Head of caudate nucleus (tissue), 42 donors: ENCODE measurements at regions not wholly inside any gene's neighbourhood (a gene's known extent, or its start where the extent isn't known, plus 50 kb on each side); places are given as distances from the start of the nearest gene placed in this dataset.
"Not testable (repeated sequence)": the region's sequence is repeated elsewhere in the genome, so short reads cannot be mapped to it uniquely, and the experiment has no call there.

Source experiments
- DNase-seq, 42 donors: peaks; one replicate each; pipeline versions ENCODE4 v3.0.0 to v3.0.0-alpha.2; 2020 to 2021; ENCODE audit warnings: mixed read lengths in 7 of 42
- intact Hi-C: fragments of 100-400 bp; cut with DNase I; formaldehyde crosslinking; loops from one replicate; pipeline ENCODE4 v1.15.0; 2022

GRCh38 chr10:86579883-86580520 lies 58.4 kb upstream of the WAPL start:
- intact Hi-C loops: no loop called here
- DNase-seq: peak in 24 of 42 donors; percentile 13 to 64 (median 39)

DNA sequence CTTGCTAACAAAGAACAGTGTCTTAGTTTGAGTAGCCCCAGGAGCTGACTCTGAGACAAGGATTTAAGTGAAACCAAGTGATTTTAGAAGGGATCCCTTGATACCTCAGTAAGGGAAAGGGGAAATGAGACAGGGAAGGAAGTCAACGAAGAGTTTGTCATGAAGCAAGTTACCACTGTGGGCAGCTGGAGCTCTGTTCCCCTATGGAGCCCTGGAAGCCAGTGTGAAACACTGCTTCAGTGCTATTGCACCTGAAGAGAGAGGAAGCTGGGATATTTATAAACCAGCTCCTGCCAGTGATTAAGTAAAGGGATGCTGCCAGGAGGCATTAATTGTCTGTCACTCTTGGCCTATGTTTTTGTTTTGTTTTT lies 58.9 kb upstream of the WAPL start:
- peak in 4 of 42 donors; percentile 12 to 20 (median 15) for DNase-seq
- intact Hi-C loops: no loop called here

DNA sequence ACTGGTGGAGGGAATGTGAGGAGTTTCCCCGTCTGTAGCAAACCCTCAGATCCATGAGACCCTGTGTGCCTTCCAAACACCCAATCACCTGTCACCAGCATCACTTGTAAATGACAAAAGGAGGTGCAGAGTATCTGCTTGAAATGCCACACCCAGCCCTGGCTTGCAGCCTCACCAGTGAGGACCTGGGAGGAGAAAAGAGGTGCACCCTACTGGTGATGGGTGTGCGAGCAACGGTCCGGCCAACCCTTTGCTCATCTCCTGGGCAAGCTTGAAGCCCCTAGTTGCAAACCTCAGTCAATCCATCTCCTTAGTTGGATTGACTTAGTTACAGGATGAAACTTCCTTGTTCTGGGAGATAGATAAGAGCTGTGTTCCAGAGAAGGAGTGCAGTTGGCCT lies 62.4 kb upstream of the WAPL start:
- peak in 10 of 42 donors; percentile 9 to 53 (median 26) for DNase-seq
- intact Hi-C loops: loop anchor here (2.0 kb wide), 1 partner anchor 183 kb away; no protein-coding TSS in a partner anchor

DNA sequence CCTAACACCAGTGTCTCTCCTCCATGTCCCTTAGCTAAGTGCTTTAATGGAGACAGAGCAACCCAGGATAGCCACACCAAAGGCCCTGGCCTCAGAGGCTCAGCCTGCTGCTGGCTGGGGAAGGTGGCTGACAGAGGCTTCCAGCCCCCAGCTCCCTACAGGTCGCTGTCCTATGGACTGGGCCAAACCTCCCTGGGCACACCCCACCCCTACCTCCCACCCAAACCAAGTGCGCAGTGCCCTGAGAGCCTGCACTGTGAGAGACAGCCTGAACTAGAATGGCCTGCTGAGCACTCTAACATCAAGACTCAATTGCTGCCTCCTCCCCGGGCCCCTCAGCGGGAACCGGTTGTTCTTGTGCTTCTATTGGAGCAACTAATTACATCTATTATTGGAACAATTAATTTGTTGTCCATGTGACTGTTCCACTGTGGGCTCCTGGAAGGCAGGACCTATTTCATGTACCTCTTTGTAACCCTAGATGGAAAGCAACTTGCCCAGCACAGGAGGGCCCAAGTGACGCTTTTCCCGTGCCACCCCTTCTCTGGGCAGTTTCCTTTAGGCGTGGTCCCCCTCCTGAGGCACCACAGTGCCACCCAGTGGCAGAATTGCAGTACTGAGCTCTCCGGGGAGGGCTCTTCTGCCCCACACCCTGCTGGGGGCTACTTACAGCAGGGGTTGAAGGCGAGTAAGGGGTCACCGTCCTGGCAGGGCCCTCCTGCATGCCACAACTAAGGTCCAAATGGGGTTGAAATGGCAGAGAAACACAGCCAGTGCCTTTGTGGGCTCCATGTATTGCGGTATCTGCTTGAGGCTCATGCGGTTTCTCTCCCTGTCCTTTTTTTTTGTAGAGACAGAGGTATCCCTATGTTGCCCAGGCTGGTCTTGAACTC lies 63.7 kb upstream of the WAPL start:
- intact Hi-C loops: loop anchor here (2.0 kb wide), 1 partner anchor 184 kb away; no protein-coding TSS in a partner anchor
- peak; percentile 55 to 91 (median 77) for DNase-seq

GRCh38 chr10:86586516-86586915 lies 64.9 kb upstream of the WAPL start:
- DNase-seq: peak in 41 of 42 donors; percentile 11 to 84 (median 58)
- intact Hi-C loops: no loop called here

DNA sequence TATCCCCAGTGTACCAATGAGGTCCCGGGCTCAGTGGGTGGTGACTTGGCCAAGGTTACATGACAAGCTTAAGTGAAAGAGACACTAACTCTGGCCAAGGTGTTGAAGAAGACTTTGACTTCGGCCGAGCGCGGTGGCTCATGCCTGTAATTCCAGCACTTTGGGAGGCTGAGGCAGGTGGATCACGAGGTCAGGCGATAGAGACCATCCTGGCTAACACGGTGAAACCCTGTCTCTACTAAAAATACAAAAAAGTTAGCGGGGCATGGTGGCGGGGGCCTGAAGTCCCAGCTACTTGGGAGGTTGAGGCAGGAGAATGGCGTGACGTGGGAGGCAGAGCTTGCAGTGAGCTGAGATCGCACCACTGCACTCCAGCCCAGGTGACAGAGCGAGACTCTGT lies 65.6 kb upstream of the OPN4 start:
- DNase-seq: peak in 1 of 42 donors; percentile 22
- intact Hi-C loops: not testable (repeated sequence)

DNA sequence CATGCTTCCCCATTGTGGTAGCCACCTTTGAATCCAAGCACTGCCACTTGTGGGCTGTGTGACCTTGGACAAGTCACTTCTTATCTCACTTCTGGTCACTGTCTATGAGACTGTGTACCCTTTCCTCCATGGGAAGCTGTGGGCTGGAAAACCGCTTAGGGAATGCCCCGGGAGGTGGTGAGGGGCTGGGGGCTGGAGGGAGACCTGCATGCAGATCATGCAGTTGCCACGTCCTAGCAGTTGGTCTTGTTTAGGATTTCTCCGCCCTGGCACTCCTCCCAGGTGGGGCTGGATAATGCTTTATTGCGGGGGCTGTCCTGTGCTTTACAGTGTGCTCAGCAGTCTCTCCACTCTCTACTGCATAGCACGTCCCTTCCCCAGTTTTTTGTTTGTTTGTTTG lies 62.9 kb upstream of the OPN4 start:
- intact Hi-C loops: no loop called here
- DNase-seq: peak in 2 of 42 donors; percentile 9 to 26

- intact Hi-C loops: no loop called here
- no peak for DNase-seq
Observed at GRCh38 chr10:86592413-86592812, 61.9 kb upstream of the OPN4 start.

DNA sequence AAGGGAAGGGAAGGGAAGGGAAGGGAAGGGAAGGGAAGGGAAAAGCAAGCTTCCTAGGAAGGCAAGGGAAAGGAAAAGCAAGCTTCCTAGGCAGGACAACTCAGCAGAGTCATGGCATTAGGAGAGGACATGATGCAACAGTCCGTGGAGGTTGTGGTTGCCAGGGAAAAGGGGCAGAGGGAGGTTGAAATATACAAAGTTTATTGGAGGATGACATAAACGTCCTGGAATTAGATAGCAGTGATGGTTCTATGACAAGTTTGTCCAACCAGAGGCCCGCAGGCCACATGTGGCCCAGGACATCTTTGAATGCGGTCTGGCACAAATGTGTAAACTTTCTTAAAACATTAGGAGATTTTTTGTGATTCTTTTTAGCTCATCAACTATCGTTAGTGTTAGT lies 59.8 kb upstream of the OPN4 start:
- DNase-seq: peak in 2 of 42 donors; percentile 0 to 10
- intact Hi-C loops: no loop called here

DNA sequence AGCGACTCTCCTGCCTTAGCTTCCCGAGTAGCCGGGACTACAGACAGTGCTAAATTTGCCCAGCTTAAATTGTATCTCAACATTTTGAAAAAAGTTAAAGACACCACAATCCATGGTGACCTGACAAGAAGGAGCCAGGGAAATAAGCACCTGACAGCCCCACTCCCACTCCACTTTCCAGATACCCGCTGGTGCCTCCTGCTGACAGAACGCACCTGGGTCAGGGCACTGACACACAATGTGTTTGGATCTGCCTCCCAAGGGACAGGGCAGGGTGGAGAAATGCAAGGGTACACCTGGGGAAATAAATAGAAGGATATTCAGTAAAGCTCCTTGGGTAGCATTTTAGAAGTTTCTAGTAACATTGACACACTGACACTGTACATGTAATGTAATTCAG lies 58.9 kb upstream of the OPN4 start:
- peak in 1 of 42 donors; percentile 16 for DNase-seq
- intact Hi-C loops: no loop called here

GRCh38 chr10:86596266-86596665 lies 58.1 kb upstream of the OPN4 start:
- DNase-seq: peak in 1 of 42 donors; percentile 18
- intact Hi-C loops: no loop called here

DNA sequence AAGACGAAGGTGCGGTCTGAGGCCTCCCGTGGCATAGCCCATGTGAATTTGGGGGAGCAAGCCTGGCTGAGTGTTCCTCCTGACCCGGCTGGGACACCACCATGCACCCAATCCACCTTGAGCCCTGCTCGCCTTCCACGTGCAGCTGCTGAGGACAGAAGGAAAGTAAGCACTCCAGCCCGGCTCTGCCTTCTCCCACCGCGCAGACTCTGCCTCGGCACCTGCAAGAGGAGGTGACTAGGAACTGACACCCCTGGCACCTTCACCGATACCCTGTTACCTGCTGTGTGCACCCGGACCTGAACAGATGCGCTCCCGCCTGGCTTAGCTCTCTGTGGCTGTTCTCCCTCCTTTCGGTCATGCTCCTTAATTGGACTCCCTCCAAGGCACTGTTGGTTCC lies 57.0 kb upstream of the OPN4 start:
- DNase-seq: peak in 2 of 42 donors; percentile 4 to 33
- intact Hi-C loops: no loop called here

- peak in 1 of 42 donors; percentile 25 for DNase-seq
Observed at GRCh38 chr10:86598151-86598550, 56.2 kb upstream of the OPN4 start.

DNA sequence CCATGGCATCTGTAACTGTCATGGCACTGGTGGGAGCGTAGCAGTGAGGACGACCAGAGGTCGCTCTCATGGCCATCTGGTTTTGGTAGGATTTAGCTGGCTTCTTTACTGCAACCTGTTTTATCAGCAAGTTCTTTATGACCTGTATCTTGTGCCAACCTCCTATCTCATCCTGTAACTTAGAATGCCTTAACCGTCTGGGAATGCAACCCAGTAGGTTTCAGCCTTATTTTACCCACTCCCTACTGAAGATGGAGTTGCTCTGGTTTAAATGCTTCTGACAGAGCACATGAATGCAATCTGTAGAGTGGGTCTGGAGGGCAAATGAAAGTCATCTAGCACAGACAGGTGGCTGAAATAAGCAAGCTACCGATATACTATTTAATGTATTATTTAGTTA lies 55.3 kb upstream of the OPN4 start:
- intact Hi-C loops: no loop called here
- DNase-seq: no peak

More at GRCh38 chr10:86598151-86598550, 56.2 kb upstream of the OPN4 start:
- intact Hi-C loops: no loop called here

GRCh38 chr10:86599729-86600128 lies 54.6 kb upstream of the OPN4 start:
- DNase-seq: peak in 2 of 42 donors; percentile 6 to 35
- intact Hi-C loops: no loop called here

- peak in 1 of 42 donors; percentile 7 for DNase-seq
- intact Hi-C loops: no loop called here
Observed at GRCh38 chr10:86600296-86600695, 54.1 kb upstream of the OPN4 start.

DNA sequence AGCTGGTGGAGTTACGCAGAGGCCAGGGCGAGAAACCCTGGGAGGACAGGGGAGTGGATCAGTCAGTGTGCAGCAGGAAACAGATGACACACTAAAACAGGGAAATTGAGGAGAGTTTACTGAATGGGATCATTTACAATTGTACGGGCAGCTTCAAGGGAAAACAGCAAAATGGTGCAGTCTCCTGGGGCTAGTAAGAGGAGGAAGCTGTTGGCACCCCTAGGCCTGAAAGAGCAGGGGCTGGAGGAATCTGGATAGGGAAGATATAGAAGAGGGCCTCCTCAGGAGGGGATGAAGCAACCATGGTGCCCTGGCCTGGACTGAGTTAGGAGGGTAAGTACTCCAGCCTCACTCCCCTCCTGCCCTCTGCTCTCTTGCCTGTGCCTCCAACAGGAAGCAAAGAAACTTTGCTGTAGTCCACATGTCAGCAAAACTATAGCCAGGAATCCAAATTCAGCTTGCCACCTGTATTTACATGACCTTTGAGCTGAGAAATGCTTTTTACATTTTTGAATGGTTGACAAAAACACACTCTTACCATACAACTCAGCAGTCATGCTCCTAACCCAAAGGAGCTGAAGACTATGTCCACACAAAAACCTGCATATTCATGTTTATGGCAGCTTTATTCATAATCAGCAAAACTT lies 52.3 kb upstream of the OPN4 start:
- peak in 1 of 42 donors; percentile 2 for DNase-seq
- intact Hi-C loops: no loop called here

DNA sequence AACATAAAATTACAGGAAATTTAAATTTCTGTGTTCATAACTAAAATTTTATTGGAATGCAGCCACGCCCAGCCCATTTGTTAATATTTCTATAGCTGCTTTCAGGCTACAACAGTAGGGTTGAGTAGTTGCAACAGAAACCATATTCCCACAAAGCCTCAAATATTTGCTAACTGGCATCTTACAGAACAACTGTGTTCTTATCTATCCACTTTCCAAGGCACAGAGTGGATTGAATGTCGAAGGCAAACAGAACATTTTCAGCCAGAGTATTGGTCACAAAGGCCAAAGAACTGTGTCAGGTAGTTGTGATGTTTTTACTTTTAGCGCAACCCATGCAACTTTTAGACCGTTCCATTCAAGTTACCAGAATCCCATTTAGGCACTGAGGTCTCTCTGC lies 51.1 kb upstream of the OPN4 start:
- intact Hi-C loops: no loop called here
- peak in 1 of 42 donors; percentile 3 for DNase-seq
